ENCODE measurements at regions not wholly inside any gene's neighbourhood (a gene's known extent, or its start where the extent isn't known, plus 50 kb on each side); places are given as distances from the start of the nearest gene placed in this dataset.

DNA sequence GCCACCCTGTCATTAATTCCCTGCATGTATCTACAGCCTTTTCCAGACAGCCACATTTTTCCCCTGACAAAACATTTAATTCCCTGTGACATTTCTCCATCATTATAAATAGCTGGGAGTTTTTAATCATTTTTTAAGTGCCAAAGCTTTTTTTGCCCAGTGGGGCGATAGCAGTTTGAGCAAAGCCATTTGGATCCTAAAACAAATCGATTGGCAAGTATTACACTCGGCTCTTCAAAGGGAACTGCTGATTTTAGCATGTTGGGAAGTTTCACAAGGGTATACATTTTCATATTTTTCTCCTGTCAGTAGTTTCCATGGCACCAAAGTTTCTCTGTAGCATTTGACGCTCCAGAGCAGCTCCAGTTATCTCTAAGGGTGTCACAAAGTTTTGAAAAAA is 210.8 kb downstream of the HIPK3 start:
- no peak for DNase-seq
- peaks cover 14% of the 10 kb centered on the region for H3K27me3 Mint-ChIP-seq (ENCODE audit: low read depth)
- ATAC-seq = no peak

DNA sequence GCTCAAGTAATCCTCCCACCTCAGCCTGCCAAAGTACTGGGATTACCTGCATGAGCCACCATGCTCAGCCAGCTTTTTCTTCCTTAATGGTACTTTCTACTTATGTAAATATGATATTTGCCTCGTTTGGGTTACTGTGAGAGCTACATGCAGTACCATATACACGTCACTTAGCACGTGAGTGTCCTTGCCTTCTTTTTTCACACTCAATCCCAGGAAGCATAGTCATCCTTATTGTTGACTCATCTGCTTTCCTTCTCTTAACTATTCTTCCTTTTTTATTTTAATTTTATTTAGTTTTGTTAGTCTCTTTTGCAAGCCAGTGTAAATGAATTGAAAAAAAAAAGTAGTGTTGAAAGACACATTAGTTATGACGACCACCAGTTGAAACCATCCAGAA is 205.9 kb downstream of the HIPK3 start:
- Mint-ChIP-seq H3K4me3 (no peak overlapping the region), H3K9me3 (no peaks in the 10 kb centered on the region), H3K27me3 (ENCODE audit: low read depth) (peaks cover 13% of the 10 kb centered on the region), H3K36me3 (ENCODE audit: insufficient read depth) (no peaks in the 10 kb centered on the region), H3K4me1 (ENCODE audit: low read depth) (no peaks in the 10 kb centered on the region)
- ATAC-seq (no peak), DNase-seq (no peak)

More for the DNA sequence above, 210.8 kb downstream of the HIPK3 start:
- no peaks in the 10 kb centered on the region for H3K4me1 Mint-ChIP-seq (ENCODE audit: low read depth)
- H3K4me3 Mint-ChIP-seq = no peak overlapping the region
- no peaks in the 10 kb centered on the region for H3K36me3 Mint-ChIP-seq (ENCODE audit: insufficient read depth)
- no peaks in the 10 kb centered on the region for H3K9me3 Mint-ChIP-seq

- H3K4me1 Mint-ChIP-seq (ENCODE audit: low read depth) = no peaks in the 10 kb centered on the region
- no peaks in the 10 kb centered on the region for H3K9me3 Mint-ChIP-seq
- no peak overlapping the region for H3K4me3 Mint-ChIP-seq
- DNase-seq (no peak), ATAC-seq (no peak)
- peaks cover 12% of the 10 kb centered on the region for H3K27me3 Mint-ChIP-seq (ENCODE audit: low read depth)
- H3K36me3 Mint-ChIP-seq (ENCODE audit: insufficient read depth) = no peaks in the 10 kb centered on the region
Observed at GRCh38 chr11:33461369-33462125, 204.4 kb downstream of the HIPK3 start.

- Mint-ChIP-seq H3K4me1 (ENCODE audit: low read depth) (no peaks in the 10 kb centered on the region), H3K4me3 (no peak overlapping the region), H3K9me3 (no peaks in the 10 kb centered on the region), H3K27me3 (ENCODE audit: low read depth) (peaks cover 3% of the 10 kb centered on the region), H3K36me3 (ENCODE audit: insufficient read depth) (no peaks in the 10 kb centered on the region)
- no peak for ATAC-seq
- DNase-seq = no peak
Observed at GRCh38 chr11:33457948-33458347, 200.8 kb downstream of the HIPK3 start.

GRCh38 chr11:33455867-33456463 is 198.8 kb downstream of the HIPK3 start:
- no peak for DNase-seq
- no peaks in the 10 kb centered on the region for H3K36me3 Mint-ChIP-seq (ENCODE audit: insufficient read depth)
- H3K4me1 Mint-ChIP-seq (ENCODE audit: low read depth) = no peaks in the 10 kb centered on the region
- no peak for ATAC-seq
- no peaks in the 10 kb centered on the region for H3K9me3 Mint-ChIP-seq
- peaks cover 6% of the 10 kb centered on the region for H3K27me3 Mint-ChIP-seq (ENCODE audit: low read depth)
- H3K4me3 Mint-ChIP-seq = no peak overlapping the region

DNA sequence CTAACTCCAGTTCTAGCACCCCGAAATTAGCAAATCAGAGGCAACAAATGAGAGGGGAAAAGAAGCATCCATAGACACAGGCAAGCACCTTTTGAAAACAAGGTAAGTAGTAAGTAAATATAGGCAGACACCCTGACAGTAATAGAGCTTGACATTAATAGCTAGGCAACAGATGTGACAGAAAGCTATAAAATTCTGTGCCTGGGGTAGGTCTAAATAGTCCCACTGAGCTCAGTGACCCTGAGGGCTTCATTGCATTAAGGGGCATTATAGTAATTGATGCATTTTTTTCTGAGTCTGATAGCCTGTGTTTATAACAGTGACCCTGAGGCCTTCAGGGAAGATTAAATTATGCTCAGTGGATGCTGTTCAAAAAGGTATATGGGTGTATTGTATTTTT is 197.1 kb downstream of the HIPK3 start:
- H3K4me3 Mint-ChIP-seq = no peak overlapping the region
- H3K9me3 Mint-ChIP-seq = no peaks in the 10 kb centered on the region
- H3K36me3 Mint-ChIP-seq (ENCODE audit: insufficient read depth) = no peaks in the 10 kb centered on the region
- ATAC-seq (no peak), DNase-seq (no peak)
- H3K27me3 Mint-ChIP-seq (ENCODE audit: low read depth) = peaks cover 3% of the 10 kb centered on the region
- no peaks in the 10 kb centered on the region for H3K4me1 Mint-ChIP-seq (ENCODE audit: low read depth)

DNA sequence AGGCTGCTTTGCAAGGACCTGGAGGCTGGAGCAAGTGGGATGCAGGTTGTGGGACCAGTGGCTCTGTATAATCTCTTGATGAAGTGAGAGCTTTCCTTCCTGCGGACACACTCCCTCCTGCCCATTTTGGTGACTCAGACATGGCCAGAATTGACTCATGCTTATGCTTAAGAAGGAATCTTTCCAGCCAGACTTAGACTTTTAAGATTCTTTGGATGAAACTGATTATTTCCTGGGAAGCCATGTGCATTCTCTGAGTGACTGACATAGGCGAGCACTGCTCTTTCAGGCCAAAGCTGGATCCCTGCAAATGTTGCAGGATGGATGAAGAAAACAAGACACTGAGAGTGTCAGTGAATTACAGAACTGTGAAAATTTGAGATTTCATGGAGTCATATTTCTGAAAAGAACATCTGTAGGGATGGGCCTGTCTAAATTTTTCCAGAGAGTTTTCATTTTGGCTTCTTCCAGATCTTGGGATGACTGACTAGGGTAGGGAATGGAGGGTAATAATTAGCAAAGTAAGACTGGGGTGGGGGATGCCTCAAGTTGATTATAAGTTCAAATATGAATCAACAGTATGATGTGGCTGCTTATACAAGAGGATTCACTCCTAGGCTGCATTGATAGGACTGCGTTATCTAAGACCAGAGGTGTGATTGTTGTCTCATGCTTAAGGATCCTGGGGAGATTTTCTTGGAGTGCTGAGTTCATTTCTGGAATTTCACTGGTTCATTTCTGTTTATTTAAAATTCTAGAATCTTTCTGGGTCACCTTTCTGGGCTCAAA is 195.8 kb downstream of the HIPK3 start:
- no peak for ATAC-seq

DNA sequence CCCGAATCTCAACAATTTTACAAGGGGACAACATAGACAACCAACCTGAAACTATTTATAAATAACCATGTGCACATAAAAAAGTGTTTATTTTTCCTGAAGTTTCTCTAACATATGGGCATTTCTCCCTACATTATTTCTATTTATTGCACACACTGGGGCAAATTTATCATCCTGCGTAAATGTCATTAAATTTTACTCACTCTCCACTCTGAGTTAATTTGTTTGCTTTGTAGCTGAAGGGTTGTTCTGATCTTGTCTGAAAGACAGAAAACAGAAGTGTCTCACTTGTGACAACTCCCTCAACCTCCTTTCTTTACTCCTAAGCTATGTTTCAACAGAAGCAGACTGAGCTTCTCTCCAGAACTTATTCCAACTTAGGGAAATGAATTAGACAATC is 194.2 kb downstream of the HIPK3 start:
- Mint-ChIP-seq H3K4me1 (ENCODE audit: low read depth) (no peaks in the 10 kb centered on the region), H3K36me3 (ENCODE audit: insufficient read depth) (no peaks in the 10 kb centered on the region), H3K9me3 (no peaks in the 10 kb centered on the region), H3K4me3 (no peak overlapping the region), H3K27me3 (ENCODE audit: low read depth) (peaks cover 5% of the 10 kb centered on the region)
- no peak for DNase-seq
- ATAC-seq = no peak

More for the DNA sequence above, 195.8 kb downstream of the HIPK3 start:
- Mint-ChIP-seq H3K4me1 (ENCODE audit: low read depth) (no peaks in the 10 kb centered on the region), H3K36me3 (ENCODE audit: insufficient read depth) (no peaks in the 10 kb centered on the region), H3K9me3 (no peaks in the 10 kb centered on the region), H3K4me3 (no peak overlapping the region), H3K27me3 (ENCODE audit: low read depth) (peaks cover 5% of the 10 kb centered on the region)
- no peak for DNase-seq

GRCh38 chr11:33449798-33450197 is 192.6 kb downstream of the HIPK3 start:
- H3K9me3 Mint-ChIP-seq = no peaks in the 10 kb centered on the region
- H3K4me1 Mint-ChIP-seq (ENCODE audit: low read depth) = no peaks in the 10 kb centered on the region
- H3K36me3 Mint-ChIP-seq (ENCODE audit: insufficient read depth) = no peaks in the 10 kb centered on the region
- no peak overlapping the region for H3K4me3 Mint-ChIP-seq
- no peak for DNase-seq
- peaks cover 8% of the 10 kb centered on the region for H3K27me3 Mint-ChIP-seq (ENCODE audit: low read depth)
- no peak for ATAC-seq

DNA sequence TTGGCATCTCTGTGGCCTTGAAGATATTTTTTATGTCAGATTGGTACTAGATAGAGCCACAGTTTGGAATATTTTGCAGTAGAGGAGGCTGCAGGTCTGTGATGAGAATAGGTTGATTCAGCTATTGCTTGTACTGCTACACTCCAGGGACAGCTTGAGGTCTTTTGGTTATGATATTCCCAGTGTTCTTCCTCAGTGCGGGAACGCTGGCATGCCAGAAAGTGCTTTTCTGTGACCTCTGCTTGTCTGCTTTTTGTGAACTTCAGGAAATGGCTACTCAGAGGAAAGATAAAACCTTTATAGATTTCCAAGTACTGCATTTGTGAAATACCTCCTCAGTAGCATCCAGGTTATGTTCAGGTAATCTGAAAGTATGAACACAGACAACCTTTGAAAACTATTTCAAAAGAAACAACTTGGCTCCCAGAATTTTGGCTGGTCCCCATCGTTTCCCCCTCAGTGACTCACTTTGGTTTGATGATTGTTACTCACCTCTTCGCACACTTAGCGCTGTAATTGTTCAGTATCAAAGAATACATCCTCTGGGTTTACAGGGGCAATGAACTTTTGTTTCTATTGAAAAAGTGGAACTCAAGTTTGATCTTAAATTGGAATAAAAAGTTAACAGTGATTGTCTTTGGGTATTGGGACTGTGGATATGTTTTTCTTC is 191.4 kb downstream of the HIPK3 start:
- no peaks in the 10 kb centered on the region for H3K9me3 Mint-ChIP-seq
- no peak overlapping the region for H3K4me3 Mint-ChIP-seq
- no peak for DNase-seq
- H3K4me1 Mint-ChIP-seq (ENCODE audit: low read depth) = no peaks in the 10 kb centered on the region
- no peaks in the 10 kb centered on the region for H3K36me3 Mint-ChIP-seq (ENCODE audit: insufficient read depth)
- peaks cover 15% of the 10 kb centered on the region for H3K27me3 Mint-ChIP-seq (ENCODE audit: low read depth)
- no peak for ATAC-seq

DNA sequence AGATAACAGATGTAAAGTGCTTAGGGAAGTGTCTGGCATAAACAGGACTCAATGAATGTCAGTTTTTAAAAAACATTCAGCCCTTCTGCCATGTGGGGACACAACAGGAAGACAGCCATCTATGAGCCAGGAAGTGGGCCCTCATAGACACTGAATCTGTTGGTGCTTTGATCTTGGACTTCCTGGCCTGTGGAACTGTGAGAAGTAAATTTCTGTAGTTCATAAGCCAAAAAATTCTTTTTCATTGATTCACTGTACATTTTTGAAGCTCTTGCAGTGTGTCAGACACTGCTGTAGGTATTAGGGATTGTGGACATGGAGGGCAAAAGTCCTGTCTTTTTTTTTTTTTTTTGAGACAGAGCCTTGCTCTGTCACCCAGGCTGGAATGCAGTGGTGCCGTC is 188.6 kb downstream of the HIPK3 start:
- no peak overlapping the region for H3K4me3 Mint-ChIP-seq

DNA sequence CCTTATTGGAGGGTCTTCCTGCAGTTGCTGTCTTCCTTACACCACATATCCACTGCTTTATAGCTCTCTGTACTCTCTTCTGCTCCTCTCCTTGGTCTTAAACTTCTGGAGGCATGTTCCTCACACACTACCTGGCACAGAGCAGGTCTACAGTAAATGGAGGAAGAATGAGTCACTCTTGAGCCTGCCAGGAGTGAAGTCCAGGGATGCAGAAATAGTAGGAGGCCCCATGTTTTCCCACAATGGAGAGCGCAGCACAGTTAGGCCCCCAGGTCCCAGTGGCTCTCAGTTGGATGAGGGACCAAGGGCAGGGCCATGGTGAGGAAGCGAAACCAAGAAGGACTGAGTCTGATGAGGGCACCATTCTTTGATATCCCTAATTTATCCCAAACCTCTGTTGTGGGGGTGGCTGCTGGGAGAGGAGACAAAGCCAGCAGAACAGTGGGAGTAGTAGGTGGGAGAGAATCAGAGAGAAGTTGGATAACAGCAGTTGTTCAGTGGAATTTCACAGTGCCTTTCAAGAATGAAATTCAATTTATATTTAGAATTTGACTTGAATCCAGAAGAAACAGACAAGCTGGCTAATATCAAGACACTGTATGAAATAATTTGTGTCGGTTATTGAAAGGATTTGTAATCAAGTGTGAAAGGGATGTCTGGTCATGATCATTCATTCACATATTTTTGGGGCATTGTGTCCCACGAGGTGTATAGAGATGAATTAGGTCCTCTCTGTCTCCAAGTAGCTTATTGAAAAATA is 187.8 kb downstream of the HIPK3 start:
- H3K36me3 Mint-ChIP-seq (ENCODE audit: insufficient read depth) = no peaks in the 10 kb centered on the region
- H3K27me3 Mint-ChIP-seq (ENCODE audit: low read depth) = peaks cover 12% of the 10 kb centered on the region
- H3K4me3 Mint-ChIP-seq = no peak overlapping the region

More for the DNA sequence above, 188.6 kb downstream of the HIPK3 start:
- DNase-seq (no peak), ATAC-seq (no peak)
- Mint-ChIP-seq H3K9me3 (peaks cover 6% of the 10 kb centered on the region), H3K36me3 (ENCODE audit: insufficient read depth) (no peaks in the 10 kb centered on the region), H3K27me3 (ENCODE audit: low read depth) (peaks cover 12% of the 10 kb centered on the region), H3K4me1 (ENCODE audit: low read depth) (no peaks in the 10 kb centered on the region)

GRCh38 chr11:33443684-33444083 is 186.5 kb downstream of the HIPK3 start:
- Mint-ChIP-seq H3K4me1 (ENCODE audit: low read depth) (no peaks in the 10 kb centered on the region), H3K36me3 (ENCODE audit: insufficient read depth) (no peaks in the 10 kb centered on the region), H3K27me3 (ENCODE audit: low read depth) (peaks cover 10% of the 10 kb centered on the region), H3K4me3 (no peak overlapping the region), H3K9me3 (peaks cover 6% of the 10 kb centered on the region)
- ATAC-seq (no peak), DNase-seq (no peak)

More for the DNA sequence above, 187.8 kb downstream of the HIPK3 start:
- Mint-ChIP-seq H3K9me3 (peaks cover 6% of the 10 kb centered on the region), H3K4me1 (ENCODE audit: low read depth) (no peaks in the 10 kb centered on the region)
- ATAC-seq = no peak
- no peak for DNase-seq

- Mint-ChIP-seq H3K4me1 (ENCODE audit: low read depth) (no peaks in the 10 kb centered on the region), H3K4me3 (no peak overlapping the region), H3K9me3 (peaks cover 16% of the 10 kb centered on the region), H3K27me3 (ENCODE audit: low read depth) (no peaks in the 10 kb centered on the region), H3K36me3 (ENCODE audit: insufficient read depth) (no peaks in the 10 kb centered on the region)
- DNase-seq = no peak
- ATAC-seq = no peak
Observed at GRCh38 chr11:33438301-33438700, 181.1 kb downstream of the HIPK3 start.
